Fibroblast of skin of back (primary cell): ENCODE measurements at regions not wholly inside any gene's neighbourhood (a gene's known extent, or its start where the extent isn't known, plus 50 kb on each side); places are given as distances from the start of the nearest gene placed in this dataset.
"Not testable (repeated sequence)": the region's sequence is repeated elsewhere in the genome, so short reads cannot be mapped to it uniquely, and the experiment has no call there.

Experiments
- DNase-seq: peaks from one replicate; pipeline ENCODE4 v3.0.0-alpha.2; 2013

GRCh38 chr15:20187370-20188355, 353.9 kb downstream of the GOLGA6L6 start:
- DNase-seq, result not testable (repeated sequence)

- DNase-seq, result not testable (repeated sequence)
These were observed 356.7 kb downstream of the GOLGA6L6 start for GRCh38 chr15:20184879-20185278.

- not testable (repeated sequence) for DNase-seq
These were observed 373.4 kb downstream of the GOLGA6L6 start for GRCh38 chr15:20168221-20168620.

GRCh38 chr15:20153528-20153927, 388.1 kb downstream of the GOLGA6L6 start:
- DNase-seq, result not testable (repeated sequence)

- DNase-seq, result not testable (repeated sequence)
These were observed 392.9 kb downstream of the GOLGA6L6 start for GRCh38 chr15:20148679-20149078.

GRCh38 chr15:20148008-20148407, 393.6 kb downstream of the GOLGA6L6 start:
- not testable (repeated sequence) for DNase-seq

GRCh38 chr15:20144333-20145036, 397.1 kb downstream of the GOLGA6L6 start:
- not testable (repeated sequence) for DNase-seq

- DNase-seq, result not testable (repeated sequence)
These were observed 398.7 kb downstream of the GOLGA6L6 start for GRCh38 chr15:20142906-20143305.

- not testable (repeated sequence) for DNase-seq
These were observed 399.2 kb downstream of the GOLGA6L6 start for GRCh38 chr15:20142410-20142809.

- DNase-seq, result not testable (repeated sequence)
These were observed 416.9 kb downstream of the GOLGA6L6 start for GRCh38 chr15:20124668-20125067.

- DNase-seq, result no peak
These were observed 435.6 kb downstream of the GOLGA6L6 start for GRCh38 chr15:20106026-20106425.

- not testable (repeated sequence) for DNase-seq
These were observed 436.3 kb downstream of the GOLGA6L6 start for GRCh38 chr15:20105011-20105990.

- DNase-seq, result not testable (repeated sequence)
These were observed 437.0 kb downstream of the GOLGA6L6 start for GRCh38 chr15:20104551-20104950.

GRCh38 chr15:20102862-20103261, 438.7 kb downstream of the GOLGA6L6 start:
- DNase-seq, result not testable (repeated sequence)

- not testable (repeated sequence) for DNase-seq
These were observed 439.4 kb downstream of the GOLGA6L6 start for GRCh38 chr15:20102209-20102608.

GRCh38 chr15:20101281-20101680, 440.3 kb downstream of the GOLGA6L6 start:
- DNase-seq, result not testable (repeated sequence)

GRCh38 chr15:20100604-20101270, 440.9 kb downstream of the GOLGA6L6 start:
- not testable (repeated sequence) for DNase-seq

- DNase-seq, result not testable (repeated sequence)
These were observed 445.8 kb downstream of the GOLGA6L6 start for GRCh38 chr15:20095699-20096303.

- not testable (repeated sequence) for DNase-seq
These were observed 452.1 kb downstream of the GOLGA6L6 start for GRCh38 chr15:20089541-20089940.

- not testable (repeated sequence) for DNase-seq
These were observed 457.6 kb downstream of the GOLGA6L6 start for GRCh38 chr15:20084026-20084425.

GRCh38 chr15:20074082-20074481, 467.5 kb downstream of the GOLGA6L6 start:
- not testable (repeated sequence) for DNase-seq
